MCF 10A (cell line): ENCODE measurements at regions not wholly inside any gene's neighbourhood (a gene's known extent, or its start where the extent isn't known, plus 50 kb on each side); places are given as distances from the start of the nearest gene placed in this dataset.
A peak's percentile ranks its signal among the peaks of the same experiment; 100 is the strongest.

Experiments
- BruUV-seq: library from RNA; stranded (reverse); fragments of 400-500 nt; replicated peaks from 2 replicates; lab custom pipeline; 2021; lab: Mats Ljungman, UMichigan
- CTCF ChIA-PET: fragments of 300-600 bp; sonication (Branson Sonifier 250); formaldehyde crosslinking; extraction: SDS; loops from one replicate; lab custom pipeline; 2021; ENCODE audit warnings: antibody characterized with exemption, inconsistent platforms; lab: Yijun Ruan, JAX
- POLR2A ChIA-PET: fragments of 300-600, 350-650 bp; sonication (Branson Sonifier 250); formaldehyde crosslinking; extraction: SDS; loops from one replicate; lab custom pipeline; 2020; ENCODE audit warnings: antibody characterized with exemption, inconsistent platforms; lab: Yijun Ruan, JAX
- DNase-seq: peaks from one replicate; pipeline ENCODE4 v3.0.0-alpha.2; 2018; ENCODE audit not compliant: unreplicated experiment
- H3K27ac Mint-ChIP-seq: one replicate; pipeline ENCODE4 v1.8.0; 2022; ENCODE audit warnings: mild to moderate bottlenecking, low read depth, mixed read lengths; ENCODE audit not compliant: unreplicated experiment
- H3K27me3 Mint-ChIP-seq: one replicate; pipeline ENCODE4 v1.8.0; 2022; ENCODE audit warnings: mixed read lengths; ENCODE audit not compliant: insufficient read depth, unreplicated experiment
- H3K36me3 Mint-ChIP-seq: one replicate; pipeline ENCODE4 v1.8.0; 2022; ENCODE audit warnings: mild to moderate bottlenecking, moderate library complexity, mixed read lengths; ENCODE audit not compliant: insufficient read depth, unreplicated experiment
- H3K4me1 Mint-ChIP-seq: one replicate; pipeline ENCODE4 v1.8.0; 2022; ENCODE audit warnings: mixed read lengths; ENCODE audit not compliant: insufficient read depth, unreplicated experiment
- H3K4me3 Mint-ChIP-seq: one replicate; pipeline ENCODE4 v1.8.0; 2022; ENCODE audit warnings: mild to moderate bottlenecking, moderate library complexity, mixed read lengths; ENCODE audit not compliant: unreplicated experiment
- H3K9me3 Mint-ChIP-seq: one replicate; pipeline ENCODE4 v1.8.0; 2022; ENCODE audit warnings: mixed read lengths; ENCODE audit not compliant: unreplicated experiment
- intact Hi-C: fragments of 100-400 bp; cut with micrococcal nuclease; formaldehyde crosslinking; loops from 2 replicates; pipeline ENCODE4 v1.14.1; 2022
- TF ChIP-seq, protein P1 (sequence below): fragments of 200-600 bp; IDR thresholded peaks from one replicate; pipeline ENCODE4 v1.8.0; 2022; ENCODE audit warnings: antibody characterized with exemption, mild to moderate bottlenecking; ENCODE audit not compliant: unreplicated experiment

DNA sequence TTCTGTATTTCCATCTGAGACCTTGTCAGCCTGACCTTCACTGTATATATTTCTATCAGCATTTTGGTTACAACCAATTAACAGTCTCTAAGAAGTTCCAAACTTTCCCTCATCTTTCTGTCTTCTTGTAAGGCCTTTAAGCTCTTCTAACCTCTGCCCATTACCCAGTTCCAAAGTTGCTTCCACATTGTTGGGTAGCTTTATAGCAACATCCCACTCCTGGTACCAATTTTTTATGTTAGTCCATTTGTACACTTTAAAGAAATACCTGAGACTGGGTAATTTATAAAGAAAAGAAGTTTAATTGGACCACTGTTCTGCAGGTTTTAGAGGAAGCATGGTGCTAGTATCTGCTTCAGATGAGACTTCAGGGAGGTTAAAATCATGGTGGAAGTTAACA is 1979.7 kb upstream of the RAG2 start:
- H3K36me3 Mint-ChIP-seq, result no peaks in the 10 kb centered on the region
- ChIA-PET CTCF (no interaction called here), POLR2A (no interaction called here)
- H3K9me3 Mint-ChIP-seq, result no peaks in the 10 kb centered on the region
- BruUV-seq, result no TSS peak
- H3K27ac Mint-ChIP-seq, result no peak overlapping the region
- no peaks in the 10 kb centered on the region for H3K27me3 Mint-ChIP-seq
- H3K4me1 Mint-ChIP-seq, result no peaks in the 10 kb centered on the region
- TF ChIP-seq, protein P1, sequence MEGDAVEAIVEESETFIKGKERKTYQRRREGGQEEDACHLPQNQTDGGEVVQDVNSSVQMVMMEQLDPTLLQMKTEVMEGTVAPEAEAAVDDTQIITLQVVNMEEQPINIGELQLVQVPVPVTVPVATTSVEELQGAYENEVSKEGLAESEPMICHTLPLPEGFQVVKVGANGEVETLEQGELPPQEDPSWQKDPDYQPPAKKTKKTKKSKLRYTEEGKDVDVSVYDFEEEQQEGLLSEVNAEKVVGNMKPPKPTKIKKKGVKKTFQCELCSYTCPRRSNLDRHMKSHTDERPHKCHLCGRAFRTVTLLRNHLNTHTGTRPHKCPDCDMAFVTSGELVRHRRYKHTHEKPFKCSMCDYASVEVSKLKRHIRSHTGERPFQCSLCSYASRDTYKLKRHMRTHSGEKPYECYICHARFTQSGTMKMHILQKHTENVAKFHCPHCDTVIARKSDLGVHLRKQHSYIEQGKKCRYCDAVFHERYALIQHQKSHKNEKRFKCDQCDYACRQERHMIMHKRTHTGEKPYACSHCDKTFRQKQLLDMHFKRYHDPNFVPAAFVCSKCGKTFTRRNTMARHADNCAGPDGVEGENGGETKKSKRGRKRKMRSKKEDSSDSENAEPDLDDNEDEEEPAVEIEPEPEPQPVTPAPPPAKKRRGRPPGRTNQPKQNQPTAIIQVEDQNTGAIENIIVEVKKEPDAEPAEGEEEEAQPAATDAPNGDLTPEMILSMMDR, result no peak
- H3K4me3 Mint-ChIP-seq, result no peak overlapping the region
- no peak for DNase-seq
- intact Hi-C loops, result no loop called here

GRCh38 chr11:38562562-38562961 is 1964.5 kb upstream of the RAG2 start:
- BruUV-seq, result no TSS peak
- Mint-ChIP-seq H3K9me3 (no peaks in the 10 kb centered on the region), H3K27ac (no peak overlapping the region), H3K36me3 (no peaks in the 10 kb centered on the region), H3K4me1 (no peaks in the 10 kb centered on the region), H3K27me3 (no peaks in the 10 kb centered on the region), H3K4me3 (no peak overlapping the region)
- no peak for DNase-seq
- ChIA-PET CTCF (interaction anchor here (0.6 kb wide), 1 partner anchor 615 kb away, joined by 4 read pairs; no protein-coding TSS in a partner anchor), POLR2A (no interaction called here)
- TF ChIP-seq, protein P1, result no peak
- intact Hi-C loops, result no loop called here

DNA sequence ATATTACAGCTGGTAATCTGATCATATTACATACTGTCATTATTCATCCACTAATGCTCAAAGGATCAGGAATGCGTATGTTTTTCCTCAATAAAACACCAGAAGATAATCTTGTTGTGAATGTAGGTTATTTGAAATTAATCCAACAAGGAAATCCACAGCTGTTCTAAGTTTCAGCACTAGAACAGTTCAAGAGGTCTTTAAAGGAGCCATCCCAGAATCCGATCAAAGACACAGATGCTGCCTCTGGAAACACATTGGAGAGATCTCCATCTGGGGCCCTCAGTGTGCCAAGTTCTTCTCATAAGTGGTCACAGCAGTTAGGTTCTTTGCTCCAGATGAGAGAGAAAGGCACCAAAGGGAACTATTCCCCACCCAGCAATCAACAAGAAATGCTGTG is 1955.1 kb upstream of the RAG2 start:
- no peak overlapping the region for H3K4me3 Mint-ChIP-seq
- H3K9me3 Mint-ChIP-seq, result no peaks in the 10 kb centered on the region
- ChIA-PET CTCF (no interaction called here), POLR2A (interaction anchor here (0.7 kb wide), 1 partner anchor 52 kb away, joined by 3 read pairs; no protein-coding TSS in a partner anchor)
- TF ChIP-seq, protein P1, result no peak
- no TSS peak for BruUV-seq
- no peak overlapping the region for H3K27ac Mint-ChIP-seq
- H3K36me3 Mint-ChIP-seq, result no peaks in the 10 kb centered on the region
- no peak for DNase-seq
- no peaks in the 10 kb centered on the region for H3K4me1 Mint-ChIP-seq
- H3K27me3 Mint-ChIP-seq, result no peaks in the 10 kb centered on the region
- intact Hi-C loops, result no loop called here

- DNase-seq, result peak; percentile 33
- peaks cover 12% of the 10 kb centered on the region for H3K4me1 Mint-ChIP-seq
- POLR2A ChIA-PET, result interaction anchor here (0.6 to 1.1 kb wide), 3 partner anchors 10 to 1801 kb away, joined by 3 read pairs; no protein-coding TSS in a partner anchor
- TF ChIP-seq, protein P1, result no peak
- CTCF ChIA-PET, result interaction anchor here (0.6 kb wide), 1 partner anchor 19 kb away, joined by 3 read pairs; no protein-coding TSS in a partner anchor
- BruUV-seq, result no TSS peak
- H3K36me3 Mint-ChIP-seq, result no peaks in the 10 kb centered on the region
- H3K4me3 Mint-ChIP-seq, result no peak overlapping the region
- H3K27ac Mint-ChIP-seq, result no peak overlapping the region
- H3K9me3 Mint-ChIP-seq, result no peaks in the 10 kb centered on the region
- intact Hi-C loops, result no loop called here
- no peaks in the 10 kb centered on the region for H3K27me3 Mint-ChIP-seq
Measured at GRCh38 chr11:38547462-38547861, 1949.4 kb upstream of the RAG2 start.
